ACC112 (cell line): ENCODE measurements at regions not wholly inside any gene's neighbourhood (a gene's known extent, or its start where the extent isn't known, plus 50 kb on each side); places are given as distances from the start of the nearest gene placed in this dataset.
A peak's percentile ranks its signal among the peaks of the same experiment; 100 is the strongest.

Experiments used
- H2AFZ ChIP-seq: fragments of 200-600 bp; sonication (generic); one replicate; pipeline ENCODE4 v1.6.0; 2017; ENCODE audit warnings: antibody characterized with exemption, low read length; ENCODE audit not compliant: unreplicated experiment
- H3K27ac ChIP-seq: fragments of 200-600 bp; sonication (generic); 2 replicates; pipeline ENCODE4 v1.5.1; 2014; ENCODE audit warnings: low read depth, mild to moderate bottlenecking, antibody characterized with exemption, low read length, moderate library complexity
- H3K27me3 ChIP-seq: fragments of 200-600 bp; sonication (generic); 2 replicates; pipeline ENCODE4 v1.6.1; 2014; ENCODE audit warnings: mild to moderate bottlenecking, antibody characterized with exemption, low read length, moderate library complexity, mixed read lengths; ENCODE audit not compliant: insufficient read depth
- H3K36me3 ChIP-seq: fragments of 200-600 bp; sonication (generic); 2 replicates; pipeline ENCODE4 v1.6.1; 2016; ENCODE audit warnings: mild to moderate bottlenecking, antibody characterized with exemption, low read length, moderate library complexity, mixed read lengths; ENCODE audit not compliant: insufficient read depth
- H3K4me1 ChIP-seq: fragments of 200-600 bp; sonication (generic); one replicate; pipeline ENCODE4 v1.6.1; 2016; ENCODE audit warnings: low read length, mixed read lengths; ENCODE audit not compliant: insufficient read depth, unreplicated experiment, control insufficient read depth
- H3K4me3 ChIP-seq: fragments of 200-600 bp; sonication (generic); 2 replicates; pipeline ENCODE4 v1.5.1; 2014; ENCODE audit warnings: mild to moderate bottlenecking, low read depth, low read length
- H3K79me2 ChIP-seq: fragments of 200-600 bp; sonication (generic); one replicate; pipeline ENCODE4 v1.6.0; 2016; ENCODE audit warnings: low read length; ENCODE audit not compliant: control insufficient read depth, unreplicated experiment, insufficient read depth

DNA sequence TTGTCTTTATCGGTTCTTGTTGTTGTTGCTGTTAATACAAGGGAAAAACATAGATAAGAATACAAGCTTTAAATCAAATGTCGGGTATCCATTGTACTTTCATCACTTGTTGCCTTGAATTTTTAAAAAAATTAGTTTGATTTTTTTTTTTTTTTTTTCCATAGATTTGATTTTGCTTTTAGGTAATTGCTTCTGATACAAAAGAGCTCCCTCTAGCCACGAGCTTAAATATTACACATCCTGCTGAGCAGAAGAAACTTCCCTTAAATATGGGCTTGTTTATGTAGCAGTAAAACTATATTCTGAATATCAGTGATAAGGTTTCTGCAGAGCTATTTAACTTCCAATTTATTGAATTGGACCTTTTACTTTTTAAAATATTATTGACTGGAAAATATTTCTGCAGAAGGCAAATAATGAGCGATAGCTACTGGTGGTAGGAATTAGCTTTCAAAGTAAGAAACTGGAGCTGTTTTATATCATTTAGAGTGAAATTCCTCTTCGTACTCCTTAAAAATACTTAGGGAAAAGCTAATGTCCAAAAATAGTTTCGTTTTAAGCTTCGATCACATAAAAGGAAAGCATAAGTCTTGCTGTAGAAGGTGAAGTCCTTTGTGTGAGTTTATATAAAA, 216.9 kb downstream of the POLR1F start:
- Histone ChIP-seq H3K27me3 (no peaks in the 10 kb centered on the region), H2AFZ (peak overlapping the region; percentile 96), H3K27ac (no peak overlapping the region), H3K36me3 (no peaks in the 10 kb centered on the region), H3K79me2 (no peaks in the 10 kb centered on the region), H3K4me3 (no peak overlapping the region; the same call in 1 of the 2 replicates), H3K4me1 (no peaks in the 10 kb centered on the region)

DNA sequence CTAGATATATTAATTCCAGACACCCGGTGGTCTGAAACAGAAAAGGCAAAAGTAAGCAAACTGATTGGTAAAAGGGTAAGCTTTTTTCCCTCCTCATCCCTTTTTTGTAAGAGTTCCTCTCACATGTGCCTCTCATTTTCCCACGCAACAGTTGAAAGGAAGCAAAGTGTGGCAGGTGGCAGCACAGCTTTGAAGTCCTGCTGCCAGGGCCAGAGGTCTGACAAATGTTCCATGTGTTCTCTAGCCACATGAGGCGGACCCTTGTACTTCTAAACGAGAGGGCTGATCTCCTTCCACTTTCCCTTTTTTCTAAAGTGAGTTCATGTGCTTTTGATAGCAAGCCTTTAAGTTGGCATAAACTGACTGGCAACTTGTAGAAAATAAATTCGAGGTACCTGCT, 217.5 kb downstream of the POLR1F start:
- no peak overlapping the region for H2AFZ ChIP-seq
- no peak overlapping the region for H3K4me3 ChIP-seq
- no peaks in the 10 kb centered on the region for H3K36me3 ChIP-seq
- H3K27me3 ChIP-seq = no peaks in the 10 kb centered on the region
- no peaks in the 10 kb centered on the region for H3K79me2 ChIP-seq
- no peaks in the 10 kb centered on the region for H3K4me1 ChIP-seq
- H3K27ac ChIP-seq = no peak overlapping the region

DNA sequence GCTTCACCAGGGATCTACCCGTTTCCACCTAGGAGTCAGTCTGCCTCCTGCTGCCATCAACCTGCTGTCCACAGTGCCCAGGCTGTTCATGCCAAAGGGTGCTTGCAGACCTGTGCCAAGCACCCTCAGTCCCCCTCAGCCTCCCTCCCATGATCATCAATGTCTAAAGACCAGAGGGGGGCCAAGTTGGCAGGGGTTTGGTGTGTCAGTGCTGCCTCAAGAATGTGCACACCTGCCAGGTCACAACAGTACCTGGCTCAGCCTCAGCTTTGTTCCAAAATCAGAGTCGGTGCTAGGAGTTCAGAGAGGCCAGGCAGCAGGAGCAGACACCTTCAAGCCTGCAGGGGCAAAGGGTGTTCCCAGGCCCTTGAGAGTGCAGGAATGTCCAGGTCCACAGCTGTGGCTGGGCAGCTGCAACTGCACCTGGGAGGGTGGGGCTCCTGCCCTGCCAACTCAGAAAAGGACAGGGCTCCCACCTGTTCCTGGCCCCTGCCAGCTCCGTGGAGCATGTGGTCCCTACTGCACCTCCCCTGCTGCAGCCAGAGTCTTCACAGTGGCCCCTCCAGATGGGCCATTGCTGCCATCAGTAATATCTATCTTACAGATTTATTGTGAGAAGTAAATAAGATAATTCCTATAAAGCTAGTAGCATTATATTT, 219.5 kb downstream of the POLR1F start:
- H3K4me3 ChIP-seq = no peak overlapping the region
- no peaks in the 10 kb centered on the region for H3K79me2 ChIP-seq

DNA sequence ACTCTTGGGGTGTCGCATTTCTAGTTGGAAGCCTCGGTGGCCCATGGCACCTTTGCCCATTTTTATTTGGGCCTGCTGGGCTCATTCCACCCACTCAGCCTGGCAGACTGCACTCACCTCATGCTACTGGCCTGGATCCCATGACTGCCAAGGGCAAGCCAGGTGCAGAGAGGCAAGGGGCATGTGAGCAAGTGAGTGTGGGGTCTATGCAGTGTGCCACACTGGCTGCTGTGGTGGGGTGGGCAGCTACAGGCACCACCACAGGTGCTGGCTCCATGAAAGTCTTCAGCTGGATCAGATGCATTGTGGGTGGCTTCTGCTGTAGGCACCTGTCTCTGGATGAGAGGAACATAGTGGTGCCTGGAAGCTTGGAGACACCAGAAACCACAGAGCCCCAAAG, 220.8 kb downstream of the POLR1F start:
- no peak overlapping the region for H3K27ac ChIP-seq
- H3K79me2 ChIP-seq = no peaks in the 10 kb centered on the region
- H2AFZ ChIP-seq = no peak overlapping the region
- H3K4me1 ChIP-seq = no peaks in the 10 kb centered on the region
- no peaks in the 10 kb centered on the region for H3K36me3 ChIP-seq
- H3K27me3 ChIP-seq = no peaks in the 10 kb centered on the region
- H3K4me3 ChIP-seq = no peak overlapping the region

More for the DNA sequence above, 219.5 kb downstream of the POLR1F start:
- Histone ChIP-seq H3K4me1 (no peaks in the 10 kb centered on the region), H3K27ac (no peak overlapping the region), H3K36me3 (no peaks in the 10 kb centered on the region), H3K27me3 (no peaks in the 10 kb centered on the region), H2AFZ (no peak overlapping the region)

DNA sequence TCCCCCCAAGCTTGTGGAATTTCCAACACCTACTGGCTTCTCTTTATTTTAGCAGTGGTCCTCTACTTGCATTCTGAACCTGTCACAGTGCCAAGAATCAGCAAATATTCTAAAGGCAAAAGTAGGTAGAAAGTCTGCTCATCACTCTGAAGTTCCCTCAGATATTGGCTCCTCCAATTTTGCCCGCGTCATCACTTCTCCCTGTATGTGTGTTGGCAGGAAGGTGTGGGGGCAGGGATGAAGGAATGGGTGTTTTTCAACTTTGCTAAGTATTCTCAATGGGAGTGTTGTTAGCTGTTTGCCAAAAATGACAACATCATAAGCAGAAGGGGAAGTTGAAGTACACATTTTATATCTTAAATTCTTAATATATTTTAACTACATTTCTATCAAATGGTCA, 226.2 kb downstream of the POLR1F start:
- no peak overlapping the region for H3K4me3 ChIP-seq
- H3K27me3 ChIP-seq = no peaks in the 10 kb centered on the region
- no peaks in the 10 kb centered on the region for H3K36me3 ChIP-seq
- H3K4me1 ChIP-seq = no peaks in the 10 kb centered on the region
- no peak overlapping the region for H2AFZ ChIP-seq
- H3K27ac ChIP-seq = no peak overlapping the region
- H3K79me2 ChIP-seq = no peaks in the 10 kb centered on the region

DNA sequence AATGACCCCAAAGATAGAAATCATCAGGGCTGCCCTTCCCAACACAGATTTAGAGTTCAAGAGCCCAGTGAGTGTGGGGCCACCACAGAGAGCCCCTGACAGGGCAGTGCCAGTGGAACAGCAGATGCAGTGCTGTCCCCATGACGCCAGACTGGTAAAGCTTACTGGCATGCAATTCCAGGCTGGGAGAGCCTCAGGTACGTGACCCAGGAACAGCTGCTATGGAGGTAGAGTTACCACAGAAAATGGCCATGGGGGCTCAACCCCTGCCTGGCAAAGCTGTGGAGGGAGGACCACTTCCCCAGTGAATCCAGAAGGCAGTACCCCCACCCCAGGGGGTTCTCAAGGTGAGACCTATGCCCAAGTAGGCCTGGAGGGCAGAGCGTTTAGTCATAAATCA, 228.5 kb downstream of the POLR1F start:
- H3K36me3 ChIP-seq = no peaks in the 10 kb centered on the region
- no peak overlapping the region for H3K4me3 ChIP-seq
- no peak overlapping the region for H3K27ac ChIP-seq
- H3K79me2 ChIP-seq = no peaks in the 10 kb centered on the region
- H2AFZ ChIP-seq = no peak overlapping the region
- H3K27me3 ChIP-seq = no peaks in the 10 kb centered on the region
- H3K4me1 ChIP-seq = no peaks in the 10 kb centered on the region

DNA sequence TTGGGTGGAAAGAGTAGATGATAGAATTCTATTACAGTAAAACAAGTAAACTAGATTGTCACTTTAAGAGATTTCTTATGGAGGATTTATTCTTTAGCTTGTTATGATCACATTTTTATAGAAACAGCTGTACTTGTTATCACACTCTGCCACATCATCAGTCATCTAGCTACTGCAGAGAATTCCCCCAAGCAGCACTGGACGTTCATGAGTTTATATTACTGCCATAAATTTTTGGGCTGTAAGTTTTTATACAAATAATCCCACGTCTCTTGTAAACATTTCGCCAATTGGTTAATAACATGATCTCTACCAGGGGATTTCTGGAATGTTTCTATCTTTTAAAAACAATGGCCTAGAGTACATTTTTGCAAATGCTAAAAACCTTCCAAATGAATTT, 238.8 kb downstream of the POLR1F start:
- no peaks in the 10 kb centered on the region for H3K36me3 ChIP-seq
- no peaks in the 10 kb centered on the region for H3K79me2 ChIP-seq
- H3K27me3 ChIP-seq = no peaks in the 10 kb centered on the region
- peak overlapping the region; percentile 70 for H2AFZ ChIP-seq
- no peaks in the 10 kb centered on the region for H3K4me1 ChIP-seq
- no peak overlapping the region for H3K27ac ChIP-seq
- no peak overlapping the region for H3K4me3 ChIP-seq

DNA sequence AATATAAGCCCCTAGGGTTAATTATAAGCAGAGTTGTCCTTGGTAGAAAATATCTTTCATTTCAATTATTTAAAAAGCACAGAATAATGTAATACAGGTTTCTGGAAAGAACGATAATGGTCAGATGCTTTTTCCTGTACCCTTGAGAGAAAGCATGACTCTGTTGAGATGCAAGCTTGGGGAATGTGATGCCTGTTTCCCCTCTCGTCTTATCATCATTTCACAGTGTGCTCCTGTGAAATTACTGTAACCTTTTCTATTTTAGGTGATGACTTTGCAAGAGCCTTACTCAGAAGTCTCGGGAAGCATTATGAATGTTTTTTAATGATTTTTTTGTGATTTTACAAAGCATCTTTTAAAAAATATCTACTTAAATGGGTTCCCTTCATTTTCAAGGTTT, 243.0 kb downstream of the POLR1F start:
- no peaks in the 10 kb centered on the region for H3K27me3 ChIP-seq
- no peak overlapping the region for H3K27ac ChIP-seq
- H3K4me1 ChIP-seq = no peaks in the 10 kb centered on the region
- no peaks in the 10 kb centered on the region for H3K79me2 ChIP-seq
- no peak overlapping the region for H3K4me3 ChIP-seq
- H2AFZ ChIP-seq = no peak overlapping the region
- H3K36me3 ChIP-seq = no peaks in the 10 kb centered on the region

DNA sequence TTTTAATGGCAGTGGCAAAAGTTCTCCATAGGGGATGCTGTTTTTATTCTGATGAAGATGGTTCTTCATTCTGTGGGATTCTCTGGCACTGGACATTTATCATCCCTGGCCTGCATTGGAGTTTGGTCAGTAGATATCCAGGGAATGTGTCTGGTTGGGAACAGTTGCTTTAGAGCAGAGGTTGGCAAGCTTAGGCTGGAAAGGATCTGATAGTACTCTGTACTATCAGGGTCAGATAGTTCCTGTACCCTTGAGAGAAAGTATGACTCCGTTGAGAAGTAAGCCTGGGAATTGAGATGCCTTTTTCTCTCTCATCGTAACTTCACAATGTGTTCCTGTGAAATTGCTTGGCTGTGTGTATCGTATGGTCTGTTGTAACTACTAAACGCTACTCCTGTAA, 244.1 kb downstream of the POLR1F start:
- H3K79me2 ChIP-seq = no peaks in the 10 kb centered on the region
- no peaks in the 10 kb centered on the region for H3K4me1 ChIP-seq
- H3K36me3 ChIP-seq = no peaks in the 10 kb centered on the region
- no peaks in the 10 kb centered on the region for H3K27me3 ChIP-seq
- no peak overlapping the region for H3K27ac ChIP-seq
- no peak overlapping the region for H3K4me3 ChIP-seq
- no peak overlapping the region for H2AFZ ChIP-seq

DNA sequence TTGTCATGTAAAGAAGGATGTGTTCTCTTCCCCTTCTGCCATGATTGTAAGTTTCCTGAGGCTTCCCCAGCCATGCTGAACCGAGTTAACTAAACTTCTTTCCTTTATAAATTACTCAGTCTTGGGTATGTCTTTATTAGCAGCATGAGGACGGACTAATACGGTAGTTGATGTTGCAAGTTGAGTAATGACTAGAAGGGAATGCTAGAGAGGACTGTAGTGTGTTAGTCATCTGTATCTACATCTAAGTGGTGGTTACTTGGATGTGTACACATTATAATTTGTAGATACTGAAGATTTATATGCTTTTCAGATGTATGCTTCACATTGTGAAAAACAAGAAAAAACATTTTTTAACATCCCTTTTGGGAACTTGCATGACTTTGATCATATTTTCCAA, 244.6 kb downstream of the POLR1F start:
- Histone ChIP-seq H3K4me3 (no peak overlapping the region), H3K27ac (no peak overlapping the region), H3K79me2 (no peaks in the 10 kb centered on the region), H3K4me1 (no peaks in the 10 kb centered on the region), H3K36me3 (no peaks in the 10 kb centered on the region), H3K27me3 (no peaks in the 10 kb centered on the region), H2AFZ (no peak overlapping the region)

DNA sequence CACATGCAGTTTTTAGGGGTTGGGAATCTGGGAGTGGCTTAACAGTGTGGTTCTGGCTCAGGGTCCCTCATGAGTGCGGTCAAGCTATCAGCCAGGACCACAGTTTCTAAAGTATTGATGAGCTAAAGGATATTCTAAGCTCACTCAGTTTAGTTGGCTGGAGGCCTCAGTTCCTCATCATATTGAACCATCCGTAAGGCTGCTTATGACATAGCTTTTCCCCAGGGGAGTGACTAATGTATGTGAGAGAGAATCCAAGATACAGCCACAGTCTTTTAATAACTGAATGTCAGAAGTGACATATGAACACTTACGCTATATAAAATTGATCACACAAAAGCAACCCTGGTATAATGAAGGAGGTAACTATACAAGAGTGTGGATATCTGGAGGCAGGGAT, 245.3 kb downstream of the POLR1F start:
- no peaks in the 10 kb centered on the region for H3K79me2 ChIP-seq
- H3K27ac ChIP-seq = no peak overlapping the region
- H3K4me1 ChIP-seq = no peaks in the 10 kb centered on the region
- H3K4me3 ChIP-seq = no peak overlapping the region
- H3K27me3 ChIP-seq = no peaks in the 10 kb centered on the region
- no peaks in the 10 kb centered on the region for H3K36me3 ChIP-seq
- H2AFZ ChIP-seq = no peak overlapping the region
